ENCODE measurements at regions not wholly inside any gene's neighbourhood (a gene's known extent, or its start where the extent isn't known, plus 50 kb on each side); places are given as distances from the start of the nearest gene placed in this dataset.

GRCh38 chr18:66958309-66958708 is 354.4 kb upstream of the CDH19 start:
- TF ChIP-seq CTCF (IDR thresholded peaks at IDR 0.05 in 2 of 3, conservative IDR thresholded peaks at IDR 0.05 in 1 of 3; ENCODE audit: borderline replicate concordance in 1 of 3, insufficient read depth in 1 of 3, low read depth in 2 of 3, low read length in 2 of 3) = no peak
- TF ChIP-seq YY1 (IDR thresholded peaks at IDR 0.05; ENCODE audit: extremely low read depth, insufficient replicate concordance, low read depth, low read length) = no peak
- TF ChIP-seq ZBTB33 (IDR thresholded peaks at IDR 0.05; ENCODE audit: extremely low read depth, insufficient replicate concordance, low read length) = no peak
- no peak for TF ChIP-seq EZH2 (IDR thresholded peaks at IDR 0.05)
- TF ChIP-seq TCF7L2 (IDR thresholded peaks at IDR 0.05; ENCODE audit: borderline replicate concordance, extremely low read depth, insufficient read depth, insufficient read length) = no peak
- no peak for TF ChIP-seq ATF3 (IDR thresholded peaks at IDR 0.05)
- TF ChIP-seq ELF1 (IDR thresholded peaks at IDR 0.05; ENCODE audit: borderline replicate concordance, low read depth) = no peak
- no peak for TF ChIP-seq SP1 (IDR thresholded peaks at IDR 0.05; ENCODE audit: low read depth)
- no peak for TF ChIP-seq ZFX (IDR thresholded peaks at IDR 0.05)
- no peak for TF ChIP-seq EZH2phosphoT487 (IDR thresholded peaks at IDR 0.05; ENCODE audit: borderline replicate concordance)

All from HCT116 (cell line).